ENCODE measurements at regions not wholly inside any gene's neighbourhood (a gene's known extent, or its start where the extent isn't known, plus 50 kb on each side); places are given as distances from the start of the nearest gene placed in this dataset.

DNA sequence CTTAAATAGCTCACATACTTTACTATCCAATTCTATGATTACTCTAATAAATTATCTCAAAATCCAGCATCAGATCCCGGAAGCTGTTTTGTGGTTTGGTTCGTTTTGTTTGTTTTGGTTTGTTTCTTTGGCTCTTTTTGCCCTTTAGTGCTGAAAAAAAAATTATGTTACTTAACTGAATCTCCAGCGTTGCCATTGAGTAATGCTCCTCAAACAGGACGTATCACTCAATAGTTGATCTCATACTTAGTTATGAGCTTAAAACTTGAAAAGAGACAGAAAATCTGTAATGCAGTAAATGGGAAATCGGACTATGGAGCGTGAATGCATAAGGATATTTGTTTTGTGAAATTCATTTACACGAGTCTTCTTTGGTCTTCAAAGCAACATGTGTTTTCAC is 533.8 kb upstream of the TMPRSS15 start:
- DNase-seq (ENCODE audit: extremely low read depth, low read depth), result no peak

DNA sequence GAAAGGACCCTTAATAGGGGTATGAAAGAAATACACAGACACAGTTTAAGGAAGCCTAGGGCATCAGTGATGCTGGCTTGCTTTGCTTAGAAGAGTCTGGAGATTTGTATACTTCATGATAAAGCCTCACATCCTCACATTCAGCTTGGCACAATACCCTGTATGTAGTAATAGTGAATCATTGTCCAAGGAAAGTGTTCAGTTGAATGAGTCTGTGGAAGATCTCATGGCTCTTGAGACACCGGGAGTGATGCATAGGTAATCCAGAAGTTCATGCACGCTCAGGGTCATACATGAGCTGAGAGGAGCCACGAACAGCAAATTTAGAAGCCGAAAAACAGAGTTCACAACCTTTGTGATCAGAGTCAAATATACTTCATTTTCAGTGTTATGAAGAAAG is 537.2 kb upstream of the TMPRSS15 start:
- no peak for DNase-seq (ENCODE audit: extremely low read depth, low read depth)

DNA sequence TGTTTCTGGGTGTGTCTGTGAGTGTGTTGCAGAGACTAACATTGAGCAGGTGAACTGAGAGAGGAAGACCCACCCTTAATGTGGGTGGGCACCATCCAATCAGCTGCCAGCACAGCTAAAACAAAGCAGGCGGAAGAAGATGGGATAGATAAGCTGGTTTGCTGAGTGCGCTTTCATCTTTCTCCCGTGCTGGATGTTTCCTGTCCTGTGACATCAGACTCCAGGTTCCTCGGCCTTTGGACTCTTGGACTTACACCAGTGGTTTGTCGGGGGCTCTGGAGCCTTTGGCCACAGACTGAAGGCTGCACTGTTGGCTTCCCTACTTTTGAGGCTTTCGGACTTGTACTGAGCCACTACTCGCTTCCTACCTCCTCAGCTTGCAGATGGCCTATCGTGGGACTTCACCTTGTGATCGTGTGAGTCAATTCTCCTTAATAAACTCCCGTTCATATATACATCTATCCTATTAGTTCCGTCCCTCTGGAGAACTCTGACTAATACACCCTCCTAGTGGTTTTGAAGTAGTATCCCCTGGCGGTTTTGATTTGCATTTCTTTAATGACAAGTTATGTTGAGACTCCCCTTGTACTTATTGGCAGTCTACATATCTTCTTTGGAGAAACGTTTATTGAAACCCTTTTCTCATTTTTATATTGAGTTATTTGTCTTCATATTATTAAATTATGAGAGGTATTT is 546.6 kb upstream of the TMPRSS15 start:
- DNase-seq (ENCODE audit: extremely low read depth, low read depth), result no peak

DNA sequence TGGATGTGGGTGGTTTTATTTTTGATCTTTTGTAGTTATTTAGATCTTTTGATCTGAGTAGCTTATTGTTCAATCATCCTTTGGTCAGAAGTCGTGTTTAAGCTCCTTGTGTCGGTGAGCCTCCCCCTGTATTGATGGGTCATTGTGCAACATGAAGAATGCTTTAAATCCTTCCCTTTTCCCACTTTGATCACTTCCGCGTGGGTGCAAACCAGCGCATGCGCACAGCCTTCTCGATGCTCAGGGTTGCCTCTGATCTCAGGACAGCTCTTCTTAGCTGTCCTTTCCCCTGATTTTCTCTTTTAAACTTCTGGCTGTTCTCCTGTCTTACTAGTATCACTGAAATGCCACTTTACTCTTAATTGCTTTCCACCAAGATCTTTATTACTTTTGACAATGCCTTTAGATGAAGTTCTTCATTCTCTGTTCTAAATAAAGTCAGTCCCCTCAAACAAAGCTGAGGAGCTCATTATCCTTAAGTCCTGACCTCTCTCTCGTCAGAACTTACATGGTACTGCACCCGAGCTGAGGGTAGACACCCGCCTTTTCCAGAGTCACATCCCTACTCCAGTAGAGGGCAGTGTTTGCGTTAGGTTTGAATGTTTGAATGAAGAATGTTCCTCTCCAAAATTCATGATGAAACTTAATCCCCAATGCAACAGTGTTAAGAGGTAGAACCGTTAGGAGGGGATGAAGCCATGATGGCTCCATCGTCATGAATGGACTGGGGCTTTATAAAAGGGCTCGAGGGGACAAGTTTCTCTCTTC is 547.9 kb upstream of the TMPRSS15 start:
- DNase-seq (ENCODE audit: extremely low read depth, low read depth), result peak; percentile 38

DNA sequence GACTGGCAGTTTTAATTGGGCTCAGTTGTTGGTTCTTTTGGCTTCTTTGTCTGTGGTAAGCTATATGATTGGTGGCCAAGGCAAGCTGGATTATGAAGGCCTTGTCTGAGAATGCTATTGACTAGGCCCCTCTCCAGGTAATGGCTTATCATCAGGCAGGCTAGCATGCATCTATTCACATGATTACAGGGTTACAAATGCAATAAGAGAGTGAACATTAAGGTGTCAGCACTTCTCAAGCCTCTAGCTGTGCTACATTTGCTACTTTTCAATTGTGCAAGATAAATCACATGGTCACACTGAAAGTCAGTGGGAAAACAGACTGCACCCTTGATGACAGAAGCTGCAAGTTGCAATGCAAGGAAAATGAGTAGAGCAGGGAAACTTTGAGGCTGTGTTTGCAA is 550.9 kb upstream of the TMPRSS15 start:
- DNase-seq (ENCODE audit: extremely low read depth, low read depth), result no peak

DNA sequence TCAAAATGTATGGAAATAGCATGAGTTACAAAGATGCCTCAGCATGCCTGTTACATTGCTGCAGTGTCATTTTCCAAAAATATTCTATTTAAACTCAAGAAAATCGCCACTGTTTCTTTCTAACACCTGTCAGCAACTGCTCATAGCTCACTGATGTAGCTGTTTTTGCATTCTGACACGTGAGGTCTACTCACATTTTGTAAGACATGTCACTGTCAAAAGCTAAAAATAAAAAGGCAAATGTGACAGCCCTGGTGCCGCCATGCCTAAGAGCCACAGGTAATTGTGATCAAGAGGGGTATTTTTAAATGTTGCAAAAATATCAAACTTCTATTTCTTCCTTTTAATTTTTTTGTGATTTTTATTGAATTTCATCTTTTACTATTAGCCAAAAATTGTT is 556.2 kb upstream of the TMPRSS15 start:
- no peak for DNase-seq (ENCODE audit: extremely low read depth, low read depth)

DNA sequence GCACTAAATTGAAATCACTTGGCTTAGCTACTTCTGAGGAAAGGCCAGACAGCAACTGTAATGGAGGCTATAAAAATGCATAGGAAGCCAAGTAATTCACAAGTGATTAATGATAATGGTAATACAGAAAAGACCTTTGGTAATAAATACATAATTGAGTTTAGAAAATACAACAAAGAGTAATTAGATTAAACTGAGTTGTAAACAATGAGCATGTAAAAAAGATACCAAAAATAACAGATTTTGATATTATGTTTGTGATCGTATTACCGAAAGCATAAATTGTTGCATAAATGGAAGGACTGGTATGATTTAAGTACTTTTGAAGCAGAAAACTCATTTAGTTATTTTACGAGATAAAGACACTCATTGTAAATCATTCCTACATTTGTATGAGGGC is 556.7 kb upstream of the TMPRSS15 start:
- DNase-seq (ENCODE audit: extremely low read depth, low read depth), result no peak

DNA sequence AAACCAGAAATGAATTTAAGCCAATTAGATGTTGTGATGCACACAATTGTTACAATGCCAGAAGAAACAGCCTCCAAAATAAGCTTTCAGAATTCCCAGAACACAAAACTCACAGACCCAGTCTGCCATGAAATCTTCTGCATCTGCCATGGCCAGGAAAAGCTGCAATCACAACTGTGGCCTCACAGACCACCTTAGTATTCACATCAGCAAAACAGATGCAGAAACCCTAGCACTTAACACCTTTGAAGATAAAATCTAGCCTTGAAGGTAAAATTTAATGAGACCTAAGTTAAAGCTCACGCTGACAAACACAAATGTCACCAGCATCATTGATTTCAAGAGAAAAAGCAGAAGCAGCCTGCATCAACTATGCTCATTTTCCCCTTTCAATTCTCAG is 566.8 kb upstream of the TMPRSS15 start:
- DNase-seq (ENCODE audit: extremely low read depth, low read depth), result no peak

DNA sequence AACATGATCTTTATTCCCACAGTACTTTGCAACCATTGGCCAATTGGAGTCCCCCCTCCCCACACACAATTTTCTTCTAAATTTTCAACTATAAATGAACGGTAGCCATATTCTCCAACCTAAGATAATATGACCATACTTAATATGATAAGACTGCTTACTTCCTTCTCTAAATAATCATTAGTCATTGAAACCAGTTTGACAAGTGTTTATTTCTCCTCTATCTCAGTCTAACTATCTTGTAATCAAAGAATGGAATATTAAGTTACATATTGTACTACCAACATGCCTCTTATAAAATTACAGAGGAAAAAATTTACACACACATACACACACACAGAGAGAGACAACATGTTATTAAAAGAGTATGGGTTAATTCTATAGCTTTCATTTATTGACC is 567.4 kb upstream of the TMPRSS15 start:
- DNase-seq (ENCODE audit: extremely low read depth, low read depth), result no peak

DNA sequence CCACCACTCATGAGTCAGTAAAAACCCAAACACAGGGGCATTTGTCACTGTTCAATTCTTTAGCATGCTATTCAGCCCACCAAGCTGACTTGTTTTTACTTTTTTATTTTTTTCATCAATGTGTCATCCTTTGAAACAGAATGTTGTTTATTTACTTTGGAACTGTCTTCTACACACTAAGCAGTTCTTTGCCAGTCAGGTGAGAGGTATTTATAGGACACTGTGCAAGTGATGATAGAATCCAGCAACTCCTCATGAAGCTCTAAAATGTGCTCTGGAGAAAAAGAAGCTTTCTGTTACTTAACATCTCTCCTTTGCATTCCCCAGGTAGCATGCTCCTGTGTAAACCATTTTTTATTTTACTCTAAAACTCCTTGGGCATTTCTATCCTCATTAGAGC is 582.0 kb upstream of the TMPRSS15 start:
- DNase-seq (ENCODE audit: extremely low read depth, low read depth), result no peak

DNA sequence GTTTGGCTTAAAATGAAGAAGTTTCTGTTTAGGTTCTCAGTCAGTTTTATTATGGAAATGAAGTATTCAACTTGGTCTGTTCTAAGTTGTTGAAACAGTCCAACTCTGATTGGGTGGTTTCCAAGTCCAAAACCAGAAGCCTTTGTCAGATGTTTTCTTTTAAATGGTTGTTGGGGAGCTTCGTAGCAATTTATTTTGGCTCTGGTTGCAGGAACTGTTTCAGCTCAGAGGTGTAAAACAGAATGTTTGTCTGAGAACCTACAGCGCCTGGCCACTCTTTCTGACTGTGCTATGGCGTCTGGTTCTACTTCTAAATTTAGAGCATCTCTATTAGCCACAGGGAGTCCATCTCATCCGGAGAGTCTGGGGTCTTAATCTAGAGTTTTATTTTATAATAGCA is 582.6 kb upstream of the TMPRSS15 start:
- no peak for DNase-seq (ENCODE audit: extremely low read depth, low read depth)

DNA sequence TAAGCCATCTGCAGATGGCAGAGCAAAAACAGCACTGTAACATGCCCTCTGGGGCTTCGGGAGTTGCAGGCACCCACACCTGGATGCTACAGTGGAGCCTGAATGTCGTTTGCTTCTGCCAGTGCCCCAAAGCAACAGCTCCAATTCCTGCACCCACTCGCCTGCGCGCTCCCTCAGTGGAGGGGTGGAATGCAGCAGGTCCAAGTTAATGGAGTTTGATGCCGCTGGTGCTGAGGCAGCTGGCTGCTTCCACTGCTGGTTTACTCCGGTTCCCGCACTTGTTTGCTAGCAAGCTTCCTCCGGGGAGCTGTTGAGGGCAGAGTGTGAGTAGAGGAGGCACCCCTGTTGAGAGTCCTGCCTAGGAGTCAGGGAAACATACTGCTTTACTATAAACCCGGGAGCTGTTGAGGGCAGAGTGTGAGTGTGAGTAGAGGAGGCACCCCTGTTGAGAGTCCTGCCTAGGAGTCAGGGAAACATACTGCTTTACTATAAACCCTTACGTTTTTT is 584.0 kb upstream of the TMPRSS15 start:
- no peak for DNase-seq (ENCODE audit: extremely low read depth, low read depth)

DNA sequence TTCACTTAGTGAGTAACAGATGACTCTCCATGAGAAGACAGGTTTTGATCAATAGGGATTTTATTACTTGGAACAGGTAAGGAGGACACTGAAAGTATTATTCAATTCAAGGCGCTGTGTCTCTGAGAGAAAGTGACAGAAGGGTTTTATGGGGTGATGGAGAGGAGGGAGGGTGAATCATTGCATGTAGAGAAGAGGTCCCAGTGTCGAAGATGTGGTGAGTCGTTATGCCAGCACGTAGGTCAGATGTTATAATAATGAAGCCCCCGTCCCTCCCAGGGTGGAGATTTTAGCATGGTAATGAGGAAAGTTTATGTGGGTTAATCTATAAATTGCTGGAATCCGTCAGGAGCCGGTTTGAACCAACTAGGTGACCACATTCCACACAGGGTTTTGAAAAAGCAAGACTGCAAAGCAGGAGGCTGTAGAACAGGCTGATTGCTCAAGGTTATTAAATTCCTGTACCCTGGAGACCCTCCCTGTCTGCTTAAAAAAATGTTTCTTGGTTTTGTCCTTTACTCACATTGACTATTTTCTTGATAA is 586.4 kb upstream of the TMPRSS15 start:
- no peak for DNase-seq (ENCODE audit: extremely low read depth, low read depth)

DNA sequence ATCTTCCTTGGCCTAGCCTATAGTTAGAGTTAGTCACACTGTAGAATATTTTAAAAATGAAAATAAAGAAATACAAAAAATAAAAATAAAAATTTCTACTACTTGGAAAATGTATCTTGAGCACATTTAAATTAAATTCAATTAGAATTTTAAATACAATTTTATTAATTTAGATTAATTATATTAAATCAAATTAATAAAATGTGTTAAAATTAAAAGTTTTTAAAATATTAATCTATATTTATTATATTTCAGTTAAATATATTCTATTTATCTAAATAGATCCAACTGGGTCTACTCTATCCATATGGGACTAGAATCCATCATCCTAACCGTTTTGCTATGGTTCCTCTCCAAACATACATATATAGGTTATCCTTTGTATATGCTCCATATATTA is 588.3 kb upstream of the TMPRSS15 start:
- DNase-seq (ENCODE audit: extremely low read depth, low read depth), result no peak

DNA sequence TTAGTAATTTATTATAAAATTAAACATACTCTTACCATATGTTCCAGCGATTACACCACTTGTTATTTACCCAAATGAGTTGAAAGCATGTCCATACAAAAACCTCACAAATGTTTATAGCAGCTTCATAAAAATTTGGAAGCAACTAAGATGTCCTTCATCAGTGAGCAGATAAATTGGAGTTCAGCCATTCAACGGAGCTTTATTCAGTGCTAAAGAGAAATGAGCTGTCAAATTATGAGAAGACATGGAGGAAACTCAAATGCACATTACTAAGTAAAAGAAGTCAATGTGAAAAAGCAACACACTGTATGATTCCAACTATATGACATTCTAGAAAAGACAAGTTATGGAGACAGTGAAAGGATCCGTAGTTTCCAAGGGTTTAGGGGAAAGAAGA is 606.7 kb upstream of the TMPRSS15 start:
- DNase-seq (ENCODE audit: extremely low read depth, low read depth), result no peak

DNA sequence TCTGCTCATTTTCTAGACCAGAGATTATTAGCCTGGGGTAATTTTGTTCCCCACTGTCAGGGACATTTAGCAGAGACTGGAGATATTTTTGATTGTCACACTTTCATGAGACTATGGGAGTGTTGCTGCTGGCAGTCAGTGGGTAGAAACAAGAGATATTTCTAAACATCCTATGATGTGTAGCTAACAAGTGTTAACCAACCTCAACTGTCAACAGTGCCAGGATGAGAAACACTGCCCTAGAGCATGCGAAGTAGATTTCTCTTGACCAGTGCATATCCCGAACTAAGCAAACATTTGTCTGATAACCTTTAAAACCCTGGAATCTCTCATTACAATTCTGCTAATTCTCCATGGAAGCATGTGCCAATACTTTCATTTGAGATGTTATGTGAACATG is 607.4 kb upstream of the TMPRSS15 start:
- no peak for DNase-seq (ENCODE audit: extremely low read depth, low read depth)

DNA sequence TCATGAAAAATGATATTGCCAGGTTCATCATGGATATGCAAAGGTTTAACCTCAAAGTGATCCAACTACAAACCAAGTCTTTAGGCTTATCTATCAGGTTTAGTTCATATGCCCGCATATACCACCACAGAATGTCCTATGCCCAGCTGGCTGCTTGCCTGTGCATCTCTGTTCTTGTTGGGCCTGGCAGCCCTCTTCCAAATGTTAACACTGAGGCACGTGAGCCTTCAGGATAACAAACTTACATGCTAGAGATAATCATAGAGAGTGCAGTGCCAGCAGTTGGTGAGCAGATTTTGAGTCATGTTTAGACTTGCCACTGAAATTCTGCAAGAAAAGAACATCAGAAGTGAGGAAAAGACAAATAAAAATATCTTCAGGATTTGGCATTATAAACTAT is 607.9 kb upstream of the TMPRSS15 start:
- DNase-seq (ENCODE audit: extremely low read depth, low read depth), result no peak

DNA sequence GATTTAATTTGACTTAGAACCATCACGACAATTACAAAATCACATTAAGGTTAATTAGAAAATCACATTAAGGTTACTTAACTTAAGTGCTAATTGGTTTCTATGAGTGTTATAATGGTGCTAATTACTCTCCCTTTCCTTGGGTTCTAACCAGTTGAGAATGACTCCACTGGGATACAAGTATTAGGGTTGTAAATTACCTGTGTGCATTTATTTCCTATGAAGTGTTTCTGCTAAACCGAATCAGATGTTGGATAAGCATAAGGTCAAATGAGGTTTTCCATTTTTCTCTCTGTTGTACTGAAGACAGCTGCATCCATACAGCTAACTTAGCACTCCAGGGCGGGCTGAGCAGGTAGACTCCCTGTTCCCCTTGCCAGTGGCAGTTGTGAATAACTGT is 610.3 kb upstream of the TMPRSS15 start:
- DNase-seq (ENCODE audit: extremely low read depth, low read depth), result no peak

DNA sequence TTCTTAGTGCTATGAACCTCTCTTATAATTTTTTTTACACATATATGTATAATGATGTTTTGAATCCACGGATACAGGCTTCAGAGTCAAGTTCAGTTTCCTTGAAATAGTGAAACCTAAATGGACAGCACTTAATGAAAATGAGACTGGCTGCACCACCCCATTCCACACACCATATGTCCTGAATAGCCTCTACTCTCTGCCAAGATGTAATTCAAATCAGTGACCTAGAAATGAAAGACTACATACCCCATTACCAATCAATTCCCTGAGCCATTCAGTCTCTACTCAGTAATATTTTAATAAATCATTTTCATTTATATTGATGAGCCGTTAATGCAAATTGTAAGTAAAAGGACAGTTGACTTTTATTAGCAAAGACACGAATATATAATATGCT is 614.9 kb upstream of the TMPRSS15 start:
- DNase-seq (ENCODE audit: extremely low read depth, low read depth), result no peak

DNA sequence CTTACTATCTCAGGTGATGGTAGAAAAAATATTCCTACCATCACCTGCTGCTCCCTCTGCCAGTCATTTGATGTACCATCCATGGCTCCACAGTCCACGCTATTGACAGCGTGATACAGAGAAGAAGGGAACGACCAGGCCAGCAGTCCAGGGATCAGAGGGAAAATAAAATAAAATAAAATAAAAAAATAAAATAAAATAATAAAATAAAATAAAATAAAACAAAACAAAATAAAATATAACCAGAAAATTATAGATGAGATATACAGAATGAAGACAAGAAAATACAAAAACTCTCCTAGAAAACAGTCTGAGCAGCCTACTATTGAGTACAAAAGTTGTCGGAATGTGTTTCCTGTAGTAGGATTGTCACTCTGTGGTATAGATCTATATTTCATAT is 619.4 kb upstream of the TMPRSS15 start:
- no peak for DNase-seq (ENCODE audit: extremely low read depth, low read depth)

DNA sequence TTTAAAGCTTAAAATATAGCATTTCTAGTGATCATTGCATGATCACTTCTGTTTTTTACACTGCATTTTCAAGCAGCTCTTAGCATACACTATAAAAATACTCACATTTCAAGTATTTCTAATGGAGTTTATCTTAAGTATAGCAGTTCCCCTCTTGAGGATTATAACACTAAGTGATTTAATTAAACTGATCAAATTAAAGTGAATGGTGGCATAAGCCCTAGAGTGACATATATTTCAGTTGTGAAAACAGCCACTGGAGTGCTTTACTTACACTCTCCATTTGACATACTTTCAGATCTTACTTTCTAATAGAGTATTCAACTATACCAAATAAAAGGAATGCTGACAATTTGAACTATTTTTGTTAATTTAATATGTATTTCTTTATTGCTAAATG is 623.3 kb upstream of the TMPRSS15 start:
- DNase-seq (ENCODE audit: extremely low read depth, low read depth), result no peak

DNA sequence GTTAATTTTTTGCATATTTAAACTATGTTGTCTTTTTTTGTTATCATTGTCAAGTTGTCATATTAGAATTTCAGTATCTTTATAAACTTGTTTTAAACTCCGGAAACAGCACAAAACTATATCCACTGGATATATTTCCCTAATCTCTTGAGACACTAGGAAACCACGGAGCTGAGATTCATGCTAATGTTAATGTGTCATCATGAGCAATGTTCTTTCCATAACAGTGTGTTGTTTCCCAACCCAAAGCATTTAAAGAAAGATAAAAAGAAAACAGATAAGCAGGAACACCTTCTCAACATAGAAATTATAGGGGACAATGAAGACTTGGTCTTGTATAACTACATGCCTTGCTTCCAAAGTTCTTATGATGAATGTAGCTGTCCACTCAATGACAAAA is 626.2 kb upstream of the TMPRSS15 start:
- DNase-seq (ENCODE audit: extremely low read depth, low read depth), result no peak

Measured in NCI-H460 (cell line).